ENCODE measurements at regions not wholly inside any gene's neighbourhood (a gene's known extent, or its start where the extent isn't known, plus 50 kb on each side); places are given as distances from the start of the nearest gene placed in this dataset.

DNA sequence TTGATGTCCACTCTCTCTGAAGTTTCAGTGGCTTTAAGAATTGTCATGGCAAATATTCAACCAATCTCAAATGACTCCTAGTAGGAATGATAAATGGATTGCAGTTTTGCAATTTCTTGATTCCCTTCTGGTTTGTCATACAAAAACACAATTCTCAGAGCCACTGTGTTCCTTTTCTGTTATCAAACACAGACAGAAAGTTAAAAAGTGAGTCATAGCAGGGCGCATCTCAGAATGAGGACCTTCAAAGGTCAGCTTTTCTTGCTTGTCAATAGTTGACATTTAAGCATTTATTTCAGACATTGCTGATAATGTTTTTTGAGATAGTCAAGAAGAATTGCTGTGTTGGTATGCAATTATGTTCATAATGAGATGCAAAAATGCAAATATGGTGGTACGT lies 405.9 kb downstream of the NR2F2 start:
- TF ChIP-seq MXI1 (IDR thresholded peaks at IDR 0.05; ENCODE audit: borderline replicate concordance, low read depth, low read length) (no peak), MAFK (IDR thresholded peaks at IDR 0.05; ENCODE audit: low read depth, low read length) (no peak), SMC3 (IDR thresholded peaks at IDR 0.05; ENCODE audit: low read depth, low read length) (no peak), POLR2A (IDR thresholded peaks at IDR 0.05; ENCODE audit: low read depth, low read length) (no peak), RAD21 (IDR thresholded peaks at IDR 0.05; ENCODE audit: low read length) (no peak), BHLHE40 (IDR thresholded peaks at IDR 0.05; ENCODE audit: low read depth, low read length) (no peak), CEBPB (IDR thresholded peaks at IDR 0.05; ENCODE audit: low read depth, low read length) (no peak), FOS (IDR thresholded peaks at IDR 0.05; ENCODE audit: low read depth, low read length) (no peak)
- TF ChIP-seq, protein P1, sequence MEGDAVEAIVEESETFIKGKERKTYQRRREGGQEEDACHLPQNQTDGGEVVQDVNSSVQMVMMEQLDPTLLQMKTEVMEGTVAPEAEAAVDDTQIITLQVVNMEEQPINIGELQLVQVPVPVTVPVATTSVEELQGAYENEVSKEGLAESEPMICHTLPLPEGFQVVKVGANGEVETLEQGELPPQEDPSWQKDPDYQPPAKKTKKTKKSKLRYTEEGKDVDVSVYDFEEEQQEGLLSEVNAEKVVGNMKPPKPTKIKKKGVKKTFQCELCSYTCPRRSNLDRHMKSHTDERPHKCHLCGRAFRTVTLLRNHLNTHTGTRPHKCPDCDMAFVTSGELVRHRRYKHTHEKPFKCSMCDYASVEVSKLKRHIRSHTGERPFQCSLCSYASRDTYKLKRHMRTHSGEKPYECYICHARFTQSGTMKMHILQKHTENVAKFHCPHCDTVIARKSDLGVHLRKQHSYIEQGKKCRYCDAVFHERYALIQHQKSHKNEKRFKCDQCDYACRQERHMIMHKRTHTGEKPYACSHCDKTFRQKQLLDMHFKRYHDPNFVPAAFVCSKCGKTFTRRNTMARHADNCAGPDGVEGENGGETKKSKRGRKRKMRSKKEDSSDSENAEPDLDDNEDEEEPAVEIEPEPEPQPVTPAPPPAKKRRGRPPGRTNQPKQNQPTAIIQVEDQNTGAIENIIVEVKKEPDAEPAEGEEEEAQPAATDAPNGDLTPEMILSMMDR (conservative IDR thresholded peaks at IDR 0.05; ENCODE audit: low read depth, low read length) = no peak
- TF ChIP-seq, protein P2, sequence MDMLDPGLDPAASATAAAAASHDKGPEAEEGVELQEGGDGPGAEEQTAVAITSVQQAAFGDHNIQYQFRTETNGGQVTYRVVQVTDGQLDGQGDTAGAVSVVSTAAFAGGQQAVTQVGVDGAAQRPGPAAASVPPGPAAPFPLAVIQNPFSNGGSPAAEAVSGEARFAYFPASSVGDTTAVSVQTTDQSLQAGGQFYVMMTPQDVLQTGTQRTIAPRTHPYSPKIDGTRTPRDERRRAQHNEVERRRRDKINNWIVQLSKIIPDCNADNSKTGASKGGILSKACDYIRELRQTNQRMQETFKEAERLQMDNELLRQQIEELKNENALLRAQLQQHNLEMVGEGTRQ (IDR thresholded peaks at IDR 0.05; ENCODE audit: low read depth, low read length) = no peak

Measured in IMR-90 (cell line).